ENCODE measurements at regions not wholly inside any gene's neighbourhood (a gene's known extent, or its start where the extent isn't known, plus 50 kb on each side); places are given as distances from the start of the nearest gene placed in this dataset.

DNA sequence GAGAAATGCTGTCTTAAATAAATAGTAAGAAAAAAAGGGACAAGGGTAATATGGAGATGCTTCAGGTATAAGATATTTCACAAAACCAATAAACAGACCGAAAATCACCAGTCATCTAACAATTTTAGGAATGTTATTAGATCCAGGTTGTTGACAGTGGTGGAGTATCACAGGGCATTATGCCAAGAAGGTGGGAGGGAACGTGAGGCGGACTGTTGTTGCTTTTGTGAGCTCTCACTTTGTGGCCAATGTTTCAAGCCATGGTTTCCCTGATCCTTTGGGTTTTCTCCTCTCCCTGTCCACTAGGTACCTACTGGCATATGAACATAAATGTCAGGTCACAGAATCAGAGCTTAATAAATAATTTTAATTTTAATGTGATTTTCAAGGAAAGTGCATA, 790.3 kb upstream of the SLITRK1 start:
- Histone ChIP-seq H2AFZ (replicated peaks; ENCODE audit: low read length, poor library complexity) (no peak overlapping the region), H4K5ac (ENCODE audit: low read depth, low read length) (no peak overlapping the region), H3K79me1 (ENCODE audit: low read depth in 1 of 2, low read length in 2 of 2) (no peaks in the 10 kb centered on the region), H3K23ac (ENCODE audit: low read depth, low read length) (no peak overlapping the region), H4K20me1 (ENCODE audit: insufficient read depth, low read length) (no peaks in the 10 kb centered on the region), H3K4me2 (ENCODE audit: low read depth, low read length) (no peak overlapping the region), H3K27ac (ENCODE audit: insufficient read depth, low read length) (no peak overlapping the region), H3K9me3 (ENCODE audit: control insufficient read depth, insufficient read depth, low read length) (no peaks in the 10 kb centered on the region), H3K4ac (ENCODE audit: low read depth, low read length) (no peak overlapping the region), H2BK5ac (ENCODE audit: low read depth, low read length, poor library complexity, severe bottlenecking) (no peak overlapping the region), H3K18ac (ENCODE audit: low read depth, low read length) (no peak overlapping the region), H2AK9ac (replicated peaks; ENCODE audit: low read depth, low read length, poor library complexity) (no peak overlapping the region), H3K36me3 (ENCODE audit: control insufficient read depth, insufficient read depth, low read length) (no peaks in the 10 kb centered on the region), H3K4me1 (ENCODE audit: control insufficient read depth, insufficient read depth, low read length) (no peaks in the 10 kb centered on the region), H2BK120ac (ENCODE audit: low read depth, low read length) (no peak overlapping the region), H3K4me3 (ENCODE audit: insufficient read depth, low read depth, low read length) (no peak overlapping the region), H2AK5ac (ENCODE audit: low read depth, low read length) (no peak overlapping the region), H3K27me3 (ENCODE audit: control insufficient read depth, insufficient read depth, low read length) (no peaks in the 10 kb centered on the region), H3K9me1 (ENCODE audit: insufficient read depth, low read length) (no peaks in the 10 kb centered on the region), H3K14ac (replicated peaks; ENCODE audit: low read depth, low read length) (no peak overlapping the region), H2BK20ac (ENCODE audit: low read depth, low read length) (no peak overlapping the region), H2BK15ac (ENCODE audit: low read depth, low read length) (no peak overlapping the region), H3K56ac (ENCODE audit: extremely low read depth, insufficient read depth, low read length) (no peak overlapping the region), H3K9ac (ENCODE audit: low read depth, low read length) (no peak overlapping the region), H4K91ac (ENCODE audit: insufficient read depth, low read depth, low read length) (no peak overlapping the region), H4K8ac (ENCODE audit: low read depth in 2 of 2, low read length in 2 of 2) (no peak overlapping the region)
- intact Hi-C loops (cut with micrococcal nuclease) = no loop called here
- in situ Hi-C loops (cut with MboI; ENCODE audit: low sequenced_read_pairs) = no loop called here
- DNase-seq (no peak), ATAC-seq (ENCODE audit: low read depth) (no peak)
- POLR2A ChIA-PET (ENCODE audit: unreplicated experiment) = no interaction called here
- no TSS peak for BruUV-seq (replicated peaks)
- TF ChIP-seq RFX5 (IDR thresholded peaks at IDR 0.05; ENCODE audit: low read depth, low read length) (no peak), POLR2A (IDR thresholded peaks at IDR 0.05; ENCODE audit: low read depth, low read length) (no peak), CHD1 (IDR thresholded peaks at IDR 0.05; ENCODE audit: low read depth, low read length) (no peak), RCOR1 (IDR thresholded peaks at IDR 0.05; ENCODE audit: insufficient replicate concordance, low read length) (no peak), MXI1 (IDR thresholded peaks at IDR 0.05; ENCODE audit: borderline replicate concordance, low read depth, low read length) (no peak), BHLHE40 (IDR thresholded peaks at IDR 0.05; ENCODE audit: low read depth, low read length) (no peak), MAFK (IDR thresholded peaks at IDR 0.05; ENCODE audit: low read depth, low read length) (no peak), MAZ (IDR thresholded peaks at IDR 0.05; ENCODE audit: borderline replicate concordance, low read depth, low read length) (no peak), CEBPB (IDR thresholded peaks at IDR 0.05; ENCODE audit: low read depth, low read length) (no peak), SMC3 (IDR thresholded peaks at IDR 0.05; ENCODE audit: low read depth, low read length) (no peak)
- TF ChIP-seq, protein P1, sequence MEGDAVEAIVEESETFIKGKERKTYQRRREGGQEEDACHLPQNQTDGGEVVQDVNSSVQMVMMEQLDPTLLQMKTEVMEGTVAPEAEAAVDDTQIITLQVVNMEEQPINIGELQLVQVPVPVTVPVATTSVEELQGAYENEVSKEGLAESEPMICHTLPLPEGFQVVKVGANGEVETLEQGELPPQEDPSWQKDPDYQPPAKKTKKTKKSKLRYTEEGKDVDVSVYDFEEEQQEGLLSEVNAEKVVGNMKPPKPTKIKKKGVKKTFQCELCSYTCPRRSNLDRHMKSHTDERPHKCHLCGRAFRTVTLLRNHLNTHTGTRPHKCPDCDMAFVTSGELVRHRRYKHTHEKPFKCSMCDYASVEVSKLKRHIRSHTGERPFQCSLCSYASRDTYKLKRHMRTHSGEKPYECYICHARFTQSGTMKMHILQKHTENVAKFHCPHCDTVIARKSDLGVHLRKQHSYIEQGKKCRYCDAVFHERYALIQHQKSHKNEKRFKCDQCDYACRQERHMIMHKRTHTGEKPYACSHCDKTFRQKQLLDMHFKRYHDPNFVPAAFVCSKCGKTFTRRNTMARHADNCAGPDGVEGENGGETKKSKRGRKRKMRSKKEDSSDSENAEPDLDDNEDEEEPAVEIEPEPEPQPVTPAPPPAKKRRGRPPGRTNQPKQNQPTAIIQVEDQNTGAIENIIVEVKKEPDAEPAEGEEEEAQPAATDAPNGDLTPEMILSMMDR (conservative IDR thresholded peaks at IDR 0.05; ENCODE audit: low read depth, low read length) = no peak
- TF ChIP-seq, protein P2, sequence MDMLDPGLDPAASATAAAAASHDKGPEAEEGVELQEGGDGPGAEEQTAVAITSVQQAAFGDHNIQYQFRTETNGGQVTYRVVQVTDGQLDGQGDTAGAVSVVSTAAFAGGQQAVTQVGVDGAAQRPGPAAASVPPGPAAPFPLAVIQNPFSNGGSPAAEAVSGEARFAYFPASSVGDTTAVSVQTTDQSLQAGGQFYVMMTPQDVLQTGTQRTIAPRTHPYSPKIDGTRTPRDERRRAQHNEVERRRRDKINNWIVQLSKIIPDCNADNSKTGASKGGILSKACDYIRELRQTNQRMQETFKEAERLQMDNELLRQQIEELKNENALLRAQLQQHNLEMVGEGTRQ (IDR thresholded peaks at IDR 0.05; ENCODE audit: low read depth, low read length) = no peak
- CTCF ChIA-PET = no interaction called here
- dilution Hi-C loops (cut with HindIII; ENCODE audit: low sequenced_read_pairs, unreplicated experiment) = no loop called here
- WGBS, 2 experiments (ENCODE audit: extremely low coverage in 2 of 2, insufficient read length in 1 of 2) = no CpG with 5 or more reads among the region's 3 CpGs

Data from IMR-90 (cell line).